Fibroblast of mammary gland (primary cell): ENCODE measurements at regions not wholly inside any gene's neighbourhood (a gene's known extent, or its start where the extent isn't known, plus 50 kb on each side); places are given as distances from the start of the nearest gene placed in this dataset.

Source experiments
- DNase-seq: peaks from one replicate; pipeline ENCODE4 v3.0.0-alpha.2; 2010; ENCODE audit warnings: low read depth
- H3K4me3 ChIP-seq: 2 replicates; pipeline ENCODE4 v1.5.1; 2011; ENCODE audit warnings: low read depth, mild to moderate bottlenecking, low read length, moderate library complexity; ENCODE audit not compliant: control insufficient read depth
- TF ChIP-seq, protein P1 (sequence below): conservative IDR thresholded peaks from 2 replicates; pipeline ENCODE4 v1.5.1; 2011; ENCODE audit warnings: low read depth, low read length, inconsistent platforms; ENCODE audit not compliant: control insufficient read depth, insufficient read depth

- DNase-seq = no peak
- no peak overlapping the region for H3K4me3 ChIP-seq
- TF ChIP-seq, protein P1, sequence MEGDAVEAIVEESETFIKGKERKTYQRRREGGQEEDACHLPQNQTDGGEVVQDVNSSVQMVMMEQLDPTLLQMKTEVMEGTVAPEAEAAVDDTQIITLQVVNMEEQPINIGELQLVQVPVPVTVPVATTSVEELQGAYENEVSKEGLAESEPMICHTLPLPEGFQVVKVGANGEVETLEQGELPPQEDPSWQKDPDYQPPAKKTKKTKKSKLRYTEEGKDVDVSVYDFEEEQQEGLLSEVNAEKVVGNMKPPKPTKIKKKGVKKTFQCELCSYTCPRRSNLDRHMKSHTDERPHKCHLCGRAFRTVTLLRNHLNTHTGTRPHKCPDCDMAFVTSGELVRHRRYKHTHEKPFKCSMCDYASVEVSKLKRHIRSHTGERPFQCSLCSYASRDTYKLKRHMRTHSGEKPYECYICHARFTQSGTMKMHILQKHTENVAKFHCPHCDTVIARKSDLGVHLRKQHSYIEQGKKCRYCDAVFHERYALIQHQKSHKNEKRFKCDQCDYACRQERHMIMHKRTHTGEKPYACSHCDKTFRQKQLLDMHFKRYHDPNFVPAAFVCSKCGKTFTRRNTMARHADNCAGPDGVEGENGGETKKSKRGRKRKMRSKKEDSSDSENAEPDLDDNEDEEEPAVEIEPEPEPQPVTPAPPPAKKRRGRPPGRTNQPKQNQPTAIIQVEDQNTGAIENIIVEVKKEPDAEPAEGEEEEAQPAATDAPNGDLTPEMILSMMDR = no peak
These were observed 181.3 kb downstream of the ZNF281 start for GRCh38 chr1:200228486-200228885.

DNA sequence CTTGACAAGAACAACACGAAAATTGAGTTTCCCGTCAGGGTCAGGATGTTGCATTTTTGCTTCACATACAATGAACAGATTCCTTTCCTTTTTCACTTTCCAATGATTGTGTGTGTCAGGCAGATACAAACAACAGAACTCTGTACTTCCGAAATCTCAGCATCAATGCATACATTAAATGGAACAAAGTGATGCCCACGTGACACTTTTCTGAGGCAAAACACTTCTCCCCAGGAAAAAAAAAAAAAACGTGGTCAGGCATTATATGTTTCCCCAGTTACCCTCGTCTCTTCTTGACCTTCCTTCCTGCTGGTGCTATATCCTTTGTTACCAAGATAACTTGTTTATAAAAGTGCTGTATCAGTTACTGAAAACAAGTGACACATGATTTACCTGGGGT is 181.8 kb downstream of the ZNF281 start:
- DNase-seq = no peak
- no peak overlapping the region for H3K4me3 ChIP-seq
- TF ChIP-seq, protein P1 = no peak
